GM12892 (cell line): ENCODE measurements at regions not wholly inside any gene's neighbourhood (a gene's known extent, or its start where the extent isn't known, plus 50 kb on each side); places are given as distances from the start of the nearest gene placed in this dataset.

Experiments used
- POLR2A ChIP-seq: IDR thresholded peaks from 2 replicates; pipeline ENCODE4 v1.6.1; 2011; ENCODE audit warnings: low read depth, low read length, control low read depth
- POLR2AphosphoS5 ChIP-seq: IDR thresholded peaks from 2 replicates; pipeline ENCODE4 v1.6.1; 2011; ENCODE audit warnings: low read depth, low read length, control low read depth

- TF ChIP-seq POLR2AphosphoS5 (no peak), POLR2A (no peak)
Observed at GRCh38 chr15:96218623-96219455, 111.7 kb upstream of the NR2F2 start.
